Spinal cord (tissue), 9 donors: ENCODE measurements at regions not wholly inside any gene's neighbourhood (a gene's known extent, or its start where the extent isn't known, plus 50 kb on each side); places are given as distances from the start of the nearest gene placed in this dataset.

Experiments used
- DNase-seq, 6 donors: peaks; one replicate each; pipeline versions ENCODE4 v3.0.0 to v3.0.0-alpha.2; 2013 to 2015; ENCODE audit warnings: low spot score in 6 of 6, low read depth in 4 of 6
- H3K27ac ChIP-seq: one replicate; pipeline ENCODE4 v1.5.1; 2013; ENCODE audit warnings: low read depth, low read length, control low read depth
- H3K27me3 ChIP-seq: one replicate; pipeline ENCODE4 v1.6.1; 2013; ENCODE audit warnings: low read length; ENCODE audit not compliant: control insufficient read depth, insufficient read depth
- H3K36me3 ChIP-seq: one replicate; pipeline ENCODE4 v1.6.1; 2013; ENCODE audit warnings: low read length; ENCODE audit not compliant: control insufficient read depth, insufficient read depth
- H3K4me1 ChIP-seq: one replicate; pipeline ENCODE4 v1.6.1; 2013; ENCODE audit warnings: low read length; ENCODE audit not compliant: control insufficient read depth, insufficient read depth
- H3K4me3 ChIP-seq: one replicate; pipeline ENCODE4 v1.5.1; 2013; ENCODE audit warnings: low read depth, low read length, control low read depth
- H3K9me3 ChIP-seq: one replicate; pipeline ENCODE4 v1.6.1; 2013; ENCODE audit warnings: low read length; ENCODE audit not compliant: control insufficient read depth, insufficient read depth
- whole genome bisulfite sequencing: methylation state at CpG from one replicate; pipeline ENCODE4 v1.1.5; 2013; ENCODE audit warnings: missing lambda C conversion rate; ENCODE audit not compliant: insufficient coverage; 5-methylcytosine and 5-hydroxymethylcytosine counted together
- donor health status: healthy.

- DNase-seq, result no peak
- H3K4me3 ChIP-seq, result no peak overlapping the region
- no peak overlapping the region for H3K27ac ChIP-seq
- H3K9me3 ChIP-seq, result no peaks in the 10 kb centered on the region
- H3K4me1 ChIP-seq, result no peaks in the 10 kb centered on the region
- no peaks in the 10 kb centered on the region for H3K27me3 ChIP-seq
- no peaks in the 10 kb centered on the region for H3K36me3 ChIP-seq
These were observed 600.4 kb upstream of the CT83 start for GRCh38 chrX:117063224-117063623.

- no peaks in the 10 kb centered on the region for H3K36me3 ChIP-seq
- no peaks in the 10 kb centered on the region for H3K27me3 ChIP-seq
- no peaks in the 10 kb centered on the region for H3K4me1 ChIP-seq
- H3K27ac ChIP-seq, result no peak overlapping the region
- no peak overlapping the region for H3K4me3 ChIP-seq
- DNase-seq, result no peak
- no peaks in the 10 kb centered on the region for H3K9me3 ChIP-seq
These were observed 597.1 kb upstream of the CT83 start for GRCh38 chrX:117059848-117060247.

GRCh38 chrX:117053260-117053659, 590.5 kb upstream of the CT83 start:
- WGBS, result no CpG with 5 or more reads among the region's 1 CpG

GRCh38 chrX:117038918-117039440, 576.2 kb upstream of the CT83 start:
- no peaks in the 10 kb centered on the region for H3K36me3 ChIP-seq
- WGBS, result no CpG with 5 or more reads among the region's 1 CpG
- DNase-seq, result peak in 1 of 6 donors; percentile 3
- no peaks in the 10 kb centered on the region for H3K4me1 ChIP-seq
- H3K27me3 ChIP-seq, result no peaks in the 10 kb centered on the region
- H3K9me3 ChIP-seq, result no peaks in the 10 kb centered on the region
- H3K4me3 ChIP-seq, result no peak overlapping the region
- no peak overlapping the region for H3K27ac ChIP-seq

More at GRCh38 chrX:117053260-117053659, 590.5 kb upstream of the CT83 start:
- no peak overlapping the region for H3K4me3 ChIP-seq
- H3K9me3 ChIP-seq, result no peaks in the 10 kb centered on the region
- H3K27ac ChIP-seq, result no peak overlapping the region
- H3K36me3 ChIP-seq, result no peaks in the 10 kb centered on the region
- no peaks in the 10 kb centered on the region for H3K27me3 ChIP-seq
- DNase-seq, result no peak
- no peaks in the 10 kb centered on the region for H3K4me1 ChIP-seq

- Histone ChIP-seq H3K36me3 (no peaks in the 10 kb centered on the region), H3K27me3 (no peaks in the 10 kb centered on the region), H3K27ac (no peak overlapping the region), H3K4me1 (no peaks in the 10 kb centered on the region), H3K9me3 (peaks cover 4% of the 10 kb centered on the region), H3K4me3 (no peak overlapping the region)
- DNase-seq, result no peak
These were observed 547.5 kb upstream of the CT83 start for GRCh38 chrX:117010243-117010642.

GRCh38 chrX:117002981-117003380, 540.2 kb upstream of the CT83 start:
- no peaks in the 10 kb centered on the region for H3K36me3 ChIP-seq
- WGBS, result no CpG with 5 or more reads among the region's 3 CpGs
- DNase-seq, result no peak
- H3K9me3 ChIP-seq, result no peaks in the 10 kb centered on the region
- H3K4me3 ChIP-seq, result no peak overlapping the region
- no peak overlapping the region for H3K27ac ChIP-seq
- no peaks in the 10 kb centered on the region for H3K4me1 ChIP-seq
- no peaks in the 10 kb centered on the region for H3K27me3 ChIP-seq

- no peak overlapping the region for H3K4me3 ChIP-seq
- no peaks in the 10 kb centered on the region for H3K36me3 ChIP-seq
- no peak for DNase-seq
- H3K27ac ChIP-seq, result no peak overlapping the region
- peaks cover 7% of the 10 kb centered on the region for H3K9me3 ChIP-seq
- H3K4me1 ChIP-seq, result no peaks in the 10 kb centered on the region
- no peaks in the 10 kb centered on the region for H3K27me3 ChIP-seq
These were observed 512.7 kb upstream of the CT83 start for GRCh38 chrX:116975517-116975916.

GRCh38 chrX:116972362-116972761, 509.6 kb upstream of the CT83 start:
- DNase-seq, result no peak
- no peaks in the 10 kb centered on the region for H3K27me3 ChIP-seq
- no CpG with 5 or more reads among the region's 2 CpGs for WGBS

GRCh38 chrX:116961872-116962582, 499.3 kb upstream of the CT83 start:
- peak in 2 of 6 donors; percentile 11 to 16 for DNase-seq
- Histone ChIP-seq H3K27me3 (no peaks in the 10 kb centered on the region), H3K9me3 (no peaks in the 10 kb centered on the region), H3K27ac (no peak overlapping the region), H3K4me3 (no peak overlapping the region), H3K4me1 (no peaks in the 10 kb centered on the region), H3K36me3 (no peaks in the 10 kb centered on the region)
- 34% methylated on average over 4 of the region's 7 CpGs for WGBS

More at GRCh38 chrX:116972362-116972761, 509.6 kb upstream of the CT83 start:
- H3K4me3 ChIP-seq, result no peak overlapping the region
- peaks cover 7% of the 10 kb centered on the region for H3K9me3 ChIP-seq
- H3K4me1 ChIP-seq, result no peaks in the 10 kb centered on the region
- H3K36me3 ChIP-seq, result no peaks in the 10 kb centered on the region
- no peak overlapping the region for H3K27ac ChIP-seq

GRCh38 chrX:116930311-116930710, 467.5 kb upstream of the CT83 start:
- Histone ChIP-seq H3K27ac (no peak overlapping the region), H3K9me3 (no peaks in the 10 kb centered on the region), H3K4me3 (no peak overlapping the region), H3K4me1 (no peaks in the 10 kb centered on the region), H3K27me3 (no peaks in the 10 kb centered on the region), H3K36me3 (no peaks in the 10 kb centered on the region)
- WGBS, result no CpG with 5 or more reads among the region's 6 CpGs
- DNase-seq, result peak in 1 of 6 donors; percentile 1
